GM18873 (cell line): ENCODE measurements at regions not wholly inside any gene's neighbourhood (a gene's known extent, or its start where the extent isn't known, plus 50 kb on each side); places are given as distances from the start of the nearest gene placed in this dataset.

Experiments
- ATAC-seq: cut with Tn5 transposase; IDR thresholded peaks from one replicate; pipeline ENCODE4 v1.9.1; 2021; ENCODE audit warnings: mild to moderate bottlenecking, moderate library complexity, moderate number of reproducible peaks; ENCODE audit not compliant: unreplicated experiment, low FRiP score

DNA sequence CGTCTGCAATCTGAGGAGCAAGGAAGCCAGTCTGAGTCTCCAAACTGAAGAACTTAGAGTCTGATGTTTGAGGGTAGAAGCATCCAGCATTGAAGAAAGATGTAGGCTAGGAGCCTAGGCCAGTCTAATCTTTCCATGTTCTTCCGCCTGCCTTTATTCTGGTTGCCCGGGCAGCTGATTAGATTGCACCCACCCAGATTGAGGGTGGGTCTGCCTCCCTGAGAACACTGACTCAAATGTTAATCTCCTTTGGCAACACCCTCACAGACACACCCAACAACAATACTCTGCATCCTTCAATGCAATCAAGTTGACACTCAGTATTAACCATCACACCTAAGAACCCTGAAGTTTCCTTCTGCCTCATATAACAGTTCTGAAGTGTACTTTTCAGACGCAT lies 350.1 kb downstream of the RFPL4B start:
- no peak for ATAC-seq

- no peak for ATAC-seq
Measured at GRCh38 chr6:112701201-112701600, 354.1 kb downstream of the RFPL4B start.

- ATAC-seq: no peak
Measured at GRCh38 chr6:112710710-112711109, 363.6 kb downstream of the RFPL4B start.

- no peak for ATAC-seq
Measured at GRCh38 chr6:112713402-112713801, 366.3 kb downstream of the RFPL4B start.

GRCh38 chr6:112717401-112717800 lies 370.3 kb downstream of the RFPL4B start:
- no peak for ATAC-seq

DNA sequence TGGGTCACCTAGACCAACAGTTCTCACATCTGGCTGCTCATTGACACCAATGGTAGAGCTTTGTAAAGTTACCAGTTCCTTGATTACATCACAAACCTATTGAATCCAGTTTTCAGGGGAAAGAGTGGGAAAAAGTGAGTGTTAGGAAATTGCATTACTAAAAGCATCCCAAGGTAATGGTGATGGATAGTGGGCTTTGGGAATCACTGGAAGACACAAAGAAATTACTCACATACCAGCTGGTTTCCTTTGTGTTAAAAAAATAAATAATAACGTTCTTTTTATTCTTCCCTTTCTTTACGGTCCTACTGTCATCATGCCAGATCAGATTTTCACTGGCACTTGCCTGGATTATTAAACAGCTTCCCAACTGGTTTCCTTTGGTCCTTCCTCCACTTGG lies 370.7 kb downstream of the RFPL4B start:
- no peak for ATAC-seq

DNA sequence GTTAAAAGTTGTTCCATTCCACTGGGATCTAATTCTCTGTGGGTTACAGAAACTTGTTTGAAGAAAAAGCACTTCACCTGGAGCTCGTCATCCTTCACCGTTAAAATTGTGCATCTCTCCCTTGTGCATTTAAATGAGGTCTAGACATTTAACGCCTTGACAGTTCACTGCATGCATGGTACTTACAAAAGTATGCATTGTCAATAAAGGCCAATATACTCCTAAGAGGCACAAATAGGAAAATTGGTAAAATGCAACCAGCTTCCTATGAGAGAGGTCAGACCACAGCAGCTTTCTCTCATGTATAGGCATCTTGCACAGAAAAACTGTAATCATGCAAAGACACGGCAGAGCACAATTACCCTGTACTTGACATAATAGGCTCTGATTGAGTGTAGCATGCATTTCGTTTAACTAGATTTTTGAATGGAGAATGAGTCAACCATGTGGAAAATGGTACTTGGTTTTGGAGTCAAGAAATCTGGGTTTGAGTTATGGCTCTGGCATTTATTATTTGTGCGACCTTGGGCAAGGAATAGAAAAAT lies 378.5 kb downstream of the RFPL4B start:
- ATAC-seq: no peak

DNA sequence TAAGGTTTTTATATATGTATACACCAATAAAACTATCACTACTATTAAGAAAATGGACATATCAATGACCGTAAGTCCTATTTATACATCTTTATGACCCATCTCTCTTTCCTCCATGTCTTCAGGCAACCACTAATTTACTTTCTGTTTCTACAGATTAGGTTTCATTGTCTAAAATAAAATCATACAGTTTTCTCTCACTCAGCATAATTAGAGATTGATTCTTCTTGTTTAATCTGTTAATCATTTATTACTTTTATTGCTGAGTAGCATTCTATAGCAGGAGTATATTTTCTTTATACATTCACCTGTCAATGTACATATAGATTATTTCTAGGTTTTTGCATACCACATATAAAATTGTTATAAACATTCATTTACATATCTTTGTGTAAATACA lies 388.0 kb downstream of the RFPL4B start:
- no peak for ATAC-seq

GRCh38 chr6:112739766-112740165 lies 392.6 kb downstream of the RFPL4B start:
- no peak for ATAC-seq

DNA sequence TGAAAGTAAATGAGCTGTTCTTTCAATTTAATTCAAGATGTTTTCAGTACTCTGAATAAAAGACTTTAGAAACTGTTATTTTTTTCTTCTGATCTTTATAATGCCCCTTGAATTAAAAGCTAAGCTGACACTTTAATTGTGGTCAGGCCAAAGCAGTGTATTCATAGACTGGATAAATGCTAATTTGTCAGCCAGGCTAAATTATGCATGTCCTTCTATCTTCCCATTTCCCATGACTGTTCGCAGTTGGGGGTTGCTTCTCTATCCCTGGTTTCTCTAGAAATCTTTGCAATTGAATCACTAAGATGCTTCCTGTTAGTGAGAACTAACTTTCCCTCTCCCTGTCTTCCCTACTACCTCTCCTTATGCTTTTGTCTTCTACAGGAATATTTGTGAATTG lies 396.2 kb downstream of the RFPL4B start:
- ATAC-seq: no peak

DNA sequence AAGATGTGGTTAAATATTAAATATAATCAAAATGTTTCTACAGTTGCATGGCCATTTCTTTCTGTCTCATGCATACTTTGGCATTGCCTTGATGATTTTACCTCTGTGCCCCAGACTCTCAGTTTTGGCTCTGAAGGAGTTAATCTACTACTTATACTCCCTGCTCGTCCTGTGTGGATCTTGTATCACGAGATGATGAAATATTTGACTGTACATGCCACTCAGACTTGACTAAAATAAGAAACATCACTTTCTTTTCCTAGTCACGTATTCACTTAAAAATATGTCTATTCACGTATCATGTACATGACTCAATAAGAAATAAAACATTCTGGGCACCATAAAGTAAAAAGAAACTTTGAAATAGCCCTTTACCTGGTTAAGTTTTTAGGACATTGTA lies 397.7 kb downstream of the RFPL4B start:
- ATAC-seq: no peak

- ATAC-seq: no peak
Measured at GRCh38 chr6:112745765-112746164, 398.6 kb downstream of the RFPL4B start.

DNA sequence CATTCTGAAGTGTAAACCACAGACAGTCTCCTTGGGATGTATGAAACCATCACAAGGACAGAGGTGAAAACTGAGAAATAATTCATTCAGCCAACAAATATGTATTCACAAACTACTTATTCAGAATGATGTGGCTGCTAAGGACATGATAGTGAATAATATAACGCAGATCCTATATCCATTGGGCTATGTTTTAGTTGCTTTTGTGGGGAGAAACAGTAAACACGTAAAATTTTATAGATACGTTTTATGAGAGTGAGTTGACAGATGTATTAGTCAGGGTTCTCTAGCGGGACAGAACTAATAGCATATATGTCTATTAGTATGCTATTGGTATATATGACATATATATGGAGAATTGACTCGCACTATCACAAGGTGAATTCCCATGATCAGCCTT lies 402.5 kb downstream of the RFPL4B start:
- ATAC-seq: no peak

- ATAC-seq: no peak
Measured at GRCh38 chr6:112752305-112752704, 405.2 kb downstream of the RFPL4B start.

DNA sequence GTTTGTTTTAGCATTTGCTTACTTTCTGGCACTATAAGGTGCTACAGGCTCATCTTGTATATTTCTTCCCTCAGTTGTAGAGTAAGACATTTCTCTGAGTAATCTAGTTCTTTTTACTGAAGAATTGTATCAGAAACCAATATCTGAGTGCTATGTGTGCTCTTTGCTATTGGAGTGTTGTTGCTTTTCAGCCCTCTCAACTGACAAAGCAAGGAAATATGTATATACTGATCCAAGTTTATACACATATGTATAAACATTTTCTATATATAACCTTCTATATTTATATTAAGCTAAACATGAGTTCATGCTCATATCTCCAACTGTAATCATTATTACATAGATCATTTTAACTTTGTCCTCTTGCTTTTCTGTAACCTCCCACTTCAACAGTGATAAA lies 405.7 kb downstream of the RFPL4B start:
- ATAC-seq: no peak

GRCh38 chr6:112760831-112761230 lies 413.7 kb downstream of the RFPL4B start:
- ATAC-seq: no peak

DNA sequence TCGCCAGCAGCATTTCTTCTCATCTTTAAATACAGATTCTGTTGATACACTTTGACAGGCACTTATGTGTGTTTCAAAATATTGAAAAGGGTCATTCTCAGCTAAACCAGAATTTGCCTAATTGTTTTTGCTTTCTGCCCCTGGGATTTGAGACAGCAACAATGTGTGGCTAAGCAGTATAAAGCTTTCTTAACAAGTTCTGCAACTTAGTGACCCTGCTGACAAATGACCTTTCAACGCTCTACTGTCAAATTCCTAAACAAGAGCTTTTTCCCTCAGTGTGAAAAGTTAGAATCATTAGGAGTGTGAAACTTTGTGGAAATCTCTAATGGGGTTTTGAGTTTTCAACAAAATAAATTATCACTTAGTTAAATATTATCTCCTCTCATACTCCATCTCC lies 414.6 kb downstream of the RFPL4B start:
- no peak for ATAC-seq

DNA sequence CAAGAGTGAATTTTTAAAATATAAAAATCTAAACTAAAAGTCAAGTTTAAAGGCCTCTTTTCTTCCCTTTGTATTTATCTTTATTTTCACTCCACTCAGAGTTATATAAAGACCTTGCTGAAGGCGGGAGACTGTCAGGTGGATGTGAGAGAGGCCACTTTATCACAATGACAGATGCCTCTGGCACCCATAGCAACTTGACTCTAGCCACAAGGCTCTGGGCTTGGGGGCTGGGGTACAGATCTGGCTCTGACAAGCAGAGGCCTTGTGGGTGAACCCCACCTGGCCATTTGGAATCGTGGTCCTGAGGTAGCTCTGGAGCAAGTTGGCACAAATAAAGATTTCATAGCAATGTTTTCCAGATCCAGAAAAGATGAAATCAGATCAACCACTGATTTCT lies 417.2 kb downstream of the RFPL4B start:
- no peak for ATAC-seq

- ATAC-seq: no peak
Measured at GRCh38 chr6:112770308-112770707, 423.2 kb downstream of the RFPL4B start.

GRCh38 chr6:112773187-112773586 lies 426.1 kb downstream of the RFPL4B start:
- ATAC-seq: no peak

DNA sequence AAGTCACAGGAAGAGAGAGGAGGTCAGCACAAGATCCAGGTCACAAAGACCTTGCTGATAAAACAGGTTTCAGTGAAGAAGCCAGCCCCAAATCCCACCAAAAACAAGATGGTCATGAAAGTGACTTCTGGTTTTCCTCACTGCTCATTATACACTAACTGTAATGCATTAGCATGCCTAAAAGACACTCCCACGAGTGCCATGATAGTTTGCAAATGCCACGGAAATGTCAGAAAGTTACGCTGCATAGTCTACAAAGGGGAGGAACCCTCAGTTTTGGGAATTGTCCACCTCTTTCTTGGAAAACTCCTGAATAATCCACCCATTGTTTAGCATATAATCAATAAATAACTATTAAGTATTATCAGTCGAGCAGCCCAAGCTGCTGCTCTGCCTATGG lies 427.2 kb downstream of the RFPL4B start:
- no peak for ATAC-seq

DNA sequence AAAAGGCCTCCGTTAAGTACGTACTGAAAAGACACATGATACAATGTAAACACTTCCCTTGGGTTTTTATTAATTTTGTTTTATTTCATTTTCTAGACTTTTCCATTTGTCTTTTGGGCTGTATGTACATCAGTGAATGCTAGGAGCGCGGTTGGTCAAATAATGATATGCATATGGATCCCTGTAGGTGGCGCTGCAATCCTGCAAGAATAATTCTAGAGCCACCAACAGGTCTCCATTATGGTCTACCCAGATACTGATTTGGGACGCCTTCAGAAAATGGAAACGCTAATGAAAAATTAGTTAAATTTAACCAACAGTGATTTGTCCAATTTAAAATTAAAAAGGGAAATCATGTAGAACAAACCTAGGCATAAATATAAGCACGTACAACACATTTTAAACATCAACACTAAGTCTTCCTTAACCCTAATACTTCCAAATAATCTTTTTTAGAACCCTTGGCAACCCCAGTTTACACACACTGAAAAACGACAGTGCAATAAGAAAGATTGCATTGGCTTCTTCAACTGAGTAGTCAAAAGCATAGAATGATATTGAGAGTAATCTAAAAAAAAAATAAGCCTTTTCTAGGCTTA lies 433.5 kb downstream of the RFPL4B start:
- ATAC-seq: no peak

- ATAC-seq: no peak
Measured at GRCh38 chr6:112781241-112781640, 434.1 kb downstream of the RFPL4B start.
